Thyroid gland (tissue), 4 donors: ENCODE measurements at regions not wholly inside any gene's neighbourhood (a gene's known extent, or its start where the extent isn't known, plus 50 kb on each side); places are given as distances from the start of the nearest gene placed in this dataset.

Experiments used
- DNase-seq, 2 donors: peaks; one replicate each; pipeline ENCODE4 v3.0.0-alpha.2; 2019
- H3K27ac ChIP-seq, 3 donors: fragments of 200-600 bp; sonication (generic); 1 replicate in 2 of 3; 2 replicates in 1 of 3; pipeline ENCODE4 v1.5.1; 2016 to 2019; ENCODE audit warnings: mild to moderate bottlenecking in 1 of 3, moderate library complexity in 1 of 3
- H3K27me3 ChIP-seq: fragments of 200-600 bp; sonication (generic); one replicate; pipeline ENCODE4 v1.5.1; 2019
- H3K36me3 ChIP-seq, 2 donors: fragments of 200-600 bp; sonication (generic); one replicate each; pipeline ENCODE4 v1.5.1; 2016 to 2019
- H3K4me1 ChIP-seq, 2 donors: fragments of 200-600 bp; sonication (generic); one replicate each; pipeline ENCODE4 v1.5.1; 2017 to 2019
- H3K4me3 ChIP-seq, 3 donors: fragments of 200-600 bp; sonication (generic); replicated peaks in 1 of 3; 1 replicate in 2 of 3; 2 replicates in 1 of 3; pipeline ENCODE4 v1.5.1; 2016; ENCODE audit warnings: mild to moderate bottlenecking in 1 of 3
- H3K9me3 ChIP-seq: fragments of 200-600 bp; sonication (generic); one replicate; pipeline ENCODE4 v1.5.1; 2017
- POLR2A ChIP-seq, 2 donors: fragments of 450-650 bp; IDR thresholded peaks; one replicate each; pipeline ENCODE4 v1.6.1; 2017; ENCODE audit warnings: antibody characterized with exemption in 2 of 2, mild to moderate bottlenecking in 2 of 2, moderate library complexity in 1 of 2
- WGBS, 2 donors: methylation state at CpG; one replicate each; pipeline ENCODE4 v1.1.5; 2017; 5-methylcytosine and 5-hydroxymethylcytosine counted together
- intact Hi-C: fragments of 100-400 bp; cut with DNase I; formaldehyde crosslinking; loops from one replicate; pipeline ENCODE4 v1.15.1; 2023
- TF ChIP-seq, protein P1 (sequence below), 6 experiments: fragments of 200-600 bp in 3 of 6; fragments of 450-650 bp in 3 of 6; sonication (generic) in 3 of 6; IDR thresholded peaks; one replicate each; pipeline ENCODE4 v1.5.1; 2016 to 2019; ENCODE audit warnings: antibody characterized with exemption in 6 of 6, mild to moderate bottlenecking in 2 of 6, inconsistent platforms in 1 of 6, moderate library complexity in 1 of 6

DNA sequence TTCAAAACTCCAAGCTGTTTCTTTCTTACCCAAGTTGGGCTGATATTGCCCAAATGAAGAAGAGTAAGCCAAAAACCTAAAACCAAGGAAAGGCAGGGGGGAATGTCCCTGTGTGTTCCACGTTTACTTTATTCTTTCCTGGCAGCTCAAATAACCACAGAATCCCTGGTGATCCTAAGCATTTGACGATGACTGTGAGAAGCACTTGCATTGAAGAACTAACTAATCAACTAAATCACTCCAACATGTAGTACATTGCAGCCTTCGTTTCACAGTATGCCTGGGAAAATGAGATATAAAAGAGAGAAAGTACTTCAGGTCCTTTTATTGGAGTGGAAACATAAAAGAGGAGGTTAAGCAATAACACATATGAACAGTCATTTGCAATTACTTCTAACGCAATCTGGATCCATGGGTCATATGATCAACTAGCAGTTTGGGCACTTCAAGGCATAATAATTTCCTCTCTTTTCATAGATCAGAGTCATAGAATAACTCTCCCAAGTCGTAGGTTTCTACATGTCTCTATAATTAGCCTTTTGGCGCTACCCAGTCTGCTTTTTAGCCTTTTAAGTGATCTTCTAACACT is 338.4 kb downstream of the TMEM167A start:
- Histone ChIP-seq H3K4me3 (no peak overlapping the region), H3K27ac (no peak overlapping the region), H3K9me3 (no peaks in the 10 kb centered on the region), H3K4me1 (no peaks in the 10 kb centered on the region), H3K27me3 (no peaks in the 10 kb centered on the region), H3K36me3 (no peaks in the 10 kb centered on the region)
- intact Hi-C loops = no loop called here
- no peak for DNase-seq
- TF ChIP-seq, protein P1, sequence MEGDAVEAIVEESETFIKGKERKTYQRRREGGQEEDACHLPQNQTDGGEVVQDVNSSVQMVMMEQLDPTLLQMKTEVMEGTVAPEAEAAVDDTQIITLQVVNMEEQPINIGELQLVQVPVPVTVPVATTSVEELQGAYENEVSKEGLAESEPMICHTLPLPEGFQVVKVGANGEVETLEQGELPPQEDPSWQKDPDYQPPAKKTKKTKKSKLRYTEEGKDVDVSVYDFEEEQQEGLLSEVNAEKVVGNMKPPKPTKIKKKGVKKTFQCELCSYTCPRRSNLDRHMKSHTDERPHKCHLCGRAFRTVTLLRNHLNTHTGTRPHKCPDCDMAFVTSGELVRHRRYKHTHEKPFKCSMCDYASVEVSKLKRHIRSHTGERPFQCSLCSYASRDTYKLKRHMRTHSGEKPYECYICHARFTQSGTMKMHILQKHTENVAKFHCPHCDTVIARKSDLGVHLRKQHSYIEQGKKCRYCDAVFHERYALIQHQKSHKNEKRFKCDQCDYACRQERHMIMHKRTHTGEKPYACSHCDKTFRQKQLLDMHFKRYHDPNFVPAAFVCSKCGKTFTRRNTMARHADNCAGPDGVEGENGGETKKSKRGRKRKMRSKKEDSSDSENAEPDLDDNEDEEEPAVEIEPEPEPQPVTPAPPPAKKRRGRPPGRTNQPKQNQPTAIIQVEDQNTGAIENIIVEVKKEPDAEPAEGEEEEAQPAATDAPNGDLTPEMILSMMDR (IDR thresholded peaks at IDR 0.05) = no peak
- TF ChIP-seq POLR2A (IDR thresholded peaks at IDR 0.05) = no peak
- WGBS, 2 donors = 77 to 80% methylated on average over 6 of the region's 6 CpGs

DNA sequence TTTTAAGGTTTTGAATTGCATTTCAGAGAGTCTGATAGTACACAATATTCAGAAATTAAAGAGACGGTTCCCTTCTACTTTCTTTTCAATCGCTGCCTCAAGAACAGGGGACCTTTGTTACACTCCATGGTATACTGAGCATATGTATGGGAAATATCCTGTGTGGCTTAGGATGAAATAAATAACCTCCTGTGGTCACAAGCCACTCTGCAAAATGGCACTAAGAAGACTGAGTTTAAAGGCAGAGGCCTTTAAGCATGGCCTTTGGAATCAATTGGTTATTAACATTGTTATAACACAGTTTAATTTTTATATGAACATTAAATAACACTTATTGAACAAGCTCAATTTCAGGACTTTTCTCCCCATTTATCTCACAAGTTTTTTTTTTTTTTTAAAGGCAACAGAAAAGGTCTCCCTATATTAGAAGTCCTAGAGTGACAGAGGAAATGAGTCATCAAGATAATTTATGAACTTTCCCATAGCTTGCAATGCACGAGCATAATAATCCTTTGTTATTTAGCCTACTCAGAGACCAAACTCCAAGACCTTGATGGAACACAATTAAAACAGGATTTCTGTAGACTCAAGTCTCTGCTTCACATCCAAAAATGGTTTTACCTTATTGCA is 341.9 kb downstream of the TMEM167A start:
- Histone ChIP-seq H3K27me3 (no peaks in the 10 kb centered on the region), H3K27ac (no peak overlapping the region), H3K9me3 (no peaks in the 10 kb centered on the region), H3K4me3 (no peak overlapping the region), H3K4me1 (no peaks in the 10 kb centered on the region), H3K36me3 (no peaks in the 10 kb centered on the region)
- TF ChIP-seq POLR2A (IDR thresholded peaks at IDR 0.05) = no peak
- TF ChIP-seq, protein P1 (IDR thresholded peaks at IDR 0.05) = no peak
- intact Hi-C loops = no loop called here
- WGBS, 2 donors = 70 to 75% methylated on average over 3 of the region's 3 CpGs
- DNase-seq = no peak

DNA sequence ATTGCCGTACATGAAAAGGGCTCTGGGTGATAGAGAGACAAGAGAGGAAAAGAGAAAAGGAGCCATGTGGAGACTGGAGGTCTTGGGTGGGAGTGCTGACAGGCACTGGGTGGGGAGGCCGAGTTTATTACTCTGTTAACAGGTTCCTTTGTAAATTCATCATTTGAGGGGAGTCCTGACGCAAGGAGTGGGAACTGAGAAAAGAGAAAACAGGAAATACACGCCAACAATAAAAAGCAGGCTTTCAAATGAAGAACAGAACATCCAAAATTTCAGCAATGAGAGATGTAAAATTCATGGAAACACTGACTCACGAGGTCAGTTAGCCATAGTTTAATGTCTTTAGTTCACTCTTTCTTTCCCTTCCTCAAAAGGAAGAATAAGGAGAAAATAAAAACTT is 342.8 kb downstream of the TMEM167A start:
- no peak for DNase-seq
- H3K4me3 ChIP-seq = no peak overlapping the region
- H3K4me1 ChIP-seq = no peaks in the 10 kb centered on the region
- no peak overlapping the region for H3K27ac ChIP-seq
- H3K36me3 ChIP-seq = no peaks in the 10 kb centered on the region
- TF ChIP-seq, protein P1 (IDR thresholded peaks at IDR 0.05) = no peak
- TF ChIP-seq POLR2A (IDR thresholded peaks at IDR 0.05) = no peak
- WGBS, 2 donors = 79 to 85% methylated on average over 5 of the region's 5 CpGs
- no peaks in the 10 kb centered on the region for H3K9me3 ChIP-seq
- intact Hi-C loops = no loop called here
- H3K27me3 ChIP-seq = no peaks in the 10 kb centered on the region

DNA sequence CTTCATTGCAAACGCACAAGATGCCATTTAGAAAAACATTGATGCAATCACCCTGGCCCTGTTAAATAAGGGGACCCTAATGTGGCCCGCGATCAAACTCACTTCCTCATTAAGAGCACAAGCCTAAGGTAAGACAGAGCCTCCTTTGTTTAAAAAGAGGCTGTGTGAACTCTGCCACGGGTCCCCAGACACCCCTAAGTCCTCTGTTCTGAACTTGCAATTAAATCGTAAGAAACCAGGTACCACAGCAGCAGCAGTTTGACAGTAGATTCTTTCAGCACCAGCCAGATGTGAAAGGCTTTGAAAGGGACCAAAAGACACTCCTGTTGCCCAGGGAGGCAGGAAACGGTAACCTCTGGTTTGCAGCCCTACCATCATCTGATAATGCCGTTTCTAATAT is 346.3 kb downstream of the TMEM167A start:
- no peak for TF ChIP-seq POLR2A (IDR thresholded peaks at IDR 0.05)
- TF ChIP-seq, protein P1 (IDR thresholded peaks at IDR 0.05) = no peak
- 74 to 82% methylated on average over 7 of the region's 7 CpGs for WGBS, 2 donors
- no peaks in the 10 kb centered on the region for H3K4me1 ChIP-seq
- H3K9me3 ChIP-seq = no peaks in the 10 kb centered on the region
- H3K36me3 ChIP-seq = no peaks in the 10 kb centered on the region
- H3K27ac ChIP-seq = no peak overlapping the region
- no peaks in the 10 kb centered on the region for H3K27me3 ChIP-seq
- H3K4me3 ChIP-seq = no peak overlapping the region
- intact Hi-C loops = no loop called here
- no peak for DNase-seq

GRCh38 chr5:82728926-82729702 is 348.1 kb downstream of the TMEM167A start:
- no peaks in the 10 kb centered on the region for H3K4me1 ChIP-seq
- H3K27me3 ChIP-seq = no peaks in the 10 kb centered on the region
- H3K27ac ChIP-seq = no peak overlapping the region
- WGBS, 2 donors = 72 to 86% methylated on average over 9 of the region's 9 CpGs
- no peak overlapping the region for H3K4me3 ChIP-seq
- H3K9me3 ChIP-seq = no peaks in the 10 kb centered on the region
- TF ChIP-seq POLR2A (IDR thresholded peaks at IDR 0.05) = no peak
- TF ChIP-seq, protein P1 (IDR thresholded peaks at IDR 0.05) = no peak
- no peaks in the 10 kb centered on the region for H3K36me3 ChIP-seq
- intact Hi-C loops = no loop called here
- no peak for DNase-seq
